Gastroesophageal sphincter (tissue), 3 donors: ENCODE measurements at regions not wholly inside any gene's neighbourhood (a gene's known extent, or its start where the extent isn't known, plus 50 kb on each side); places are given as distances from the start of the nearest gene placed in this dataset.

Experiments used
- CTCF ChIP-seq, 4 experiments: fragments of 200-600 bp in 2 of 4; fragments of 450-650 bp in 2 of 4; sonication (generic) in 1 of 4; IDR thresholded peaks; one replicate each; pipeline ENCODE4 v1.5.1; 2017 to 2019; ENCODE audit warnings: antibody characterized with exemption in 4 of 4, mild to moderate bottlenecking in 2 of 4, moderate library complexity in 2 of 4
- EP300 ChIP-seq: sonication (generic); formaldehyde crosslinking; IDR thresholded peaks from one replicate; pipeline ENCODE4 v1.6.1; 2017; ENCODE audit warnings: antibody characterized with exemption, mild to moderate bottlenecking
- POLR2A ChIP-seq, 2 donors: fragments of 450-650 bp; IDR thresholded peaks; one replicate each; pipeline ENCODE4 v1.6.1; 2017; ENCODE audit warnings: antibody characterized with exemption in 2 of 2, mild to moderate bottlenecking in 2 of 2, moderate library complexity in 1 of 2

DNA sequence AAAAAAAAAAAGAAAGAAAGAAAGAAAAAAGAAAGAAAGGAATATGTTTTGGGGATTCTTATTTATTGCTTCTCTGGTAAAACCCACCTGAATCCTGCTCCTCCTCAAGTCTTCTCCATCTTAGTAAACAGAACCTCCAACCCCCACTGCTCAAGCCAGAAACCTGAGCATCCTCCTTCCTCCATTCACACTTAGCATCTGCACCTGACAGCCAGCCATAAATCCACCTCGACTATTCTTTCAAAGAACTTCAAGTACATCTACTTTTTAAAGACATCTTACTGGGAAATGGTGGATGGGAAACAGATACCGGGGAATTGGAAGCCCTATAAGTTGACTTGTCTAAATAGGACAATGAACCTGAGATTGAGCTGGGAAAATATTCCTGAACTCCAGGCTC is 519.9 kb upstream of the DPP6 start:
- TF ChIP-seq CTCF (IDR thresholded peaks at IDR 0.05) (no peak), POLR2A (IDR thresholded peaks at IDR 0.05) (no peak), EP300 (no peak)
